IMR-90 (cell line): ENCODE measurements at regions not wholly inside any gene's neighbourhood (a gene's known extent, or its start where the extent isn't known, plus 50 kb on each side); places are given as distances from the start of the nearest gene placed in this dataset.

Experiments
- BHLHE40 ChIP-seq: fragments of 150-350 bp; IDR thresholded peaks from 2 replicates; pipeline ENCODE4 v1.6.1; 2016; ENCODE audit warnings: mild to moderate bottlenecking, low read depth, low read length
- FOS ChIP-seq: fragments of 150-350 bp; IDR thresholded peaks from 2 replicates; pipeline ENCODE4 v1.6.1; 2016; ENCODE audit warnings: low read depth, low read length
- MAFK ChIP-seq: IDR thresholded peaks from 2 replicates; pipeline ENCODE4 v1.6.1; 2012; ENCODE audit warnings: low read depth, low read length, improper control_type of control experiment
- MAZ ChIP-seq: IDR thresholded peaks from 2 replicates; pipeline ENCODE4 v1.6.1; 2012; ENCODE audit warnings: low read depth, mild to moderate bottlenecking, low read length, improper control_type of control experiment, moderate library complexity, borderline replicate concordance
- POLR2A ChIP-seq: IDR thresholded peaks from 2 replicates; pipeline ENCODE4 v1.6.1; 2012; ENCODE audit warnings: mild to moderate bottlenecking, low read depth, low read length
- RFX5 ChIP-seq: IDR thresholded peaks from 2 replicates; pipeline ENCODE4 v1.8.0; 2012; ENCODE audit warnings: low read depth, mild to moderate bottlenecking, low read length, moderate library complexity
- TF ChIP-seq, protein P1 (sequence below): conservative IDR thresholded peaks from 2 replicates; pipeline ENCODE4 v1.5.1; 2012; ENCODE audit warnings: mild to moderate bottlenecking, low read depth, low read length, improper control_type of control experiment
- TF ChIP-seq, protein P2 (sequence below): fragments of 150-350 bp; IDR thresholded peaks from 2 replicates; pipeline ENCODE4 v1.6.1; 2017; ENCODE audit warnings: mild to moderate bottlenecking, antibody characterized with exemption, low read length, low read depth
- TF ChIP-seq, protein P3 (sequence below): fragments of 150-350 bp; IDR thresholded peaks from 2 replicates; pipeline ENCODE4 v1.6.1; 2016; ENCODE audit warnings: low read depth, mild to moderate bottlenecking, low read length, moderate library complexity, borderline replicate concordance

DNA sequence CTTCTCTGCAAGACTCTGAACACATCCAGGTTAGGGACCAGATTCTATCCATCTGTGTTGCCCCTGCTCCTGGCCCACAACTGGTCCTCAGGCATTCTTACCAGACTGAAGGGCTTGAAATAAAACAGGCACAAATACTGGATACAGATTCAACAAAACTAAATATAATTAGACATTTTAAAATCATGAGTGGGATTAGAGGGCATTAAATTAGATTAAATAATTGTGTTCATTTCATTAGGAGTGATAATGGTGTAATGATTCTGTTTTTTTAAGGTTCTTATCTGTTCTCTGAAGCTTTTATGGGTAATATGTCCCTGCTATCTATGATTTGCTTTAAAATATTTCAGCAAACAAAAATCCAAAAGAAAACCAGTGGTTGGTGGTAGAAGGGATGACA, 226.5 kb downstream of the IRS1 start:
- no peak for TF ChIP-seq RFX5
- no peak for TF ChIP-seq BHLHE40
- TF ChIP-seq, protein P1, sequence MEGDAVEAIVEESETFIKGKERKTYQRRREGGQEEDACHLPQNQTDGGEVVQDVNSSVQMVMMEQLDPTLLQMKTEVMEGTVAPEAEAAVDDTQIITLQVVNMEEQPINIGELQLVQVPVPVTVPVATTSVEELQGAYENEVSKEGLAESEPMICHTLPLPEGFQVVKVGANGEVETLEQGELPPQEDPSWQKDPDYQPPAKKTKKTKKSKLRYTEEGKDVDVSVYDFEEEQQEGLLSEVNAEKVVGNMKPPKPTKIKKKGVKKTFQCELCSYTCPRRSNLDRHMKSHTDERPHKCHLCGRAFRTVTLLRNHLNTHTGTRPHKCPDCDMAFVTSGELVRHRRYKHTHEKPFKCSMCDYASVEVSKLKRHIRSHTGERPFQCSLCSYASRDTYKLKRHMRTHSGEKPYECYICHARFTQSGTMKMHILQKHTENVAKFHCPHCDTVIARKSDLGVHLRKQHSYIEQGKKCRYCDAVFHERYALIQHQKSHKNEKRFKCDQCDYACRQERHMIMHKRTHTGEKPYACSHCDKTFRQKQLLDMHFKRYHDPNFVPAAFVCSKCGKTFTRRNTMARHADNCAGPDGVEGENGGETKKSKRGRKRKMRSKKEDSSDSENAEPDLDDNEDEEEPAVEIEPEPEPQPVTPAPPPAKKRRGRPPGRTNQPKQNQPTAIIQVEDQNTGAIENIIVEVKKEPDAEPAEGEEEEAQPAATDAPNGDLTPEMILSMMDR: no peak
- no peak for TF ChIP-seq POLR2A
- no peak for TF ChIP-seq FOS
- TF ChIP-seq, protein P2, sequence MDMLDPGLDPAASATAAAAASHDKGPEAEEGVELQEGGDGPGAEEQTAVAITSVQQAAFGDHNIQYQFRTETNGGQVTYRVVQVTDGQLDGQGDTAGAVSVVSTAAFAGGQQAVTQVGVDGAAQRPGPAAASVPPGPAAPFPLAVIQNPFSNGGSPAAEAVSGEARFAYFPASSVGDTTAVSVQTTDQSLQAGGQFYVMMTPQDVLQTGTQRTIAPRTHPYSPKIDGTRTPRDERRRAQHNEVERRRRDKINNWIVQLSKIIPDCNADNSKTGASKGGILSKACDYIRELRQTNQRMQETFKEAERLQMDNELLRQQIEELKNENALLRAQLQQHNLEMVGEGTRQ: no peak
- no peak for TF ChIP-seq MAZ
- TF ChIP-seq, protein P3, sequence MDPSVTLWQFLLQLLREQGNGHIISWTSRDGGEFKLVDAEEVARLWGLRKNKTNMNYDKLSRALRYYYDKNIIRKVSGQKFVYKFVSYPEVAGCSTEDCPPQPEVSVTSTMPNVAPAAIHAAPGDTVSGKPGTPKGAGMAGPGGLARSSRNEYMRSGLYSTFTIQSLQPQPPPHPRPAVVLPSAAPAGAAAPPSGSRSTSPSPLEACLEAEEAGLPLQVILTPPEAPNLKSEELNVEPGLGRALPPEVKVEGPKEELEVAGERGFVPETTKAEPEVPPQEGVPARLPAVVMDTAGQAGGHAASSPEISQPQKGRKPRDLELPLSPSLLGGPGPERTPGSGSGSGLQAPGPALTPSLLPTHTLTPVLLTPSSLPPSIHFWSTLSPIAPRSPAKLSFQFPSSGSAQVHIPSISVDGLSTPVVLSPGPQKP: no peak
- no peak for TF ChIP-seq MAFK
